ENCODE measurements at regions not wholly inside any gene's neighbourhood (a gene's known extent, or its start where the extent isn't known, plus 50 kb on each side); places are given as distances from the start of the nearest gene placed in this dataset.

DNA sequence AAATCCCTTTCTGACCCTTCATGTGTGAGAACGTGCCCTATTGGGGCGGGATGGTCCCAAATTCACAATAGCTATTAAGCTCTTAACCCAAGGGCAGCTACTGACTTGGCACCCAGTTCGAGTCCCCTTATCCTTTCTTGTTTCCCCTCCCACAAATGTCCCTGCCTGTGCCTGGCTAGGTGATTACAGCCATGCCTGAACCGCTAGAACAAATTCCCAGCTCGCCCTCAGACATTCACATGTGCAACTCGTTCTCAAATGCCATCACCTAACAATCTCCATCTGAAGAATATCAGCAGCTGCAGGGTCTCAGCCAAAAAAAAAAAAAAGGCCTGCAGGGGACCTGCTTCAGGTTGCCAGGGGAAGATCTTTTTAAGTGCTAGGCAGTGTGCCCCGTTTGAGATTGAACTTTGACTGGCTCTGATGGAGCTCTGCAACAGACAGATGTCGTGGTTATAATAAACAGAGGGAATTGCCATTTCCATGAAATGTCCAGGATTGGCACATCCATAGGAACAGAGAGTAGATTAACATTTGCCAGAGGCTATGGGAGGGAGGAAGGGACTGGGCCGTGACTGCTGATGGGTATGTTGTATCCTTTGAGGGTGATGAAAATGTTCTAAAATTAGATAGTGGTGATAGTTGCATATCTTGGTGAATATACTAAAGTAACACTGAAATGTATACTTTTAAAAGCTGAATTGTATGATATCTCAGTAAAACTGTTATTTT, 347.2 kb upstream of the WWC1 start:
- TF ChIP-seq CTCF (IDR thresholded peaks at IDR 0.05; ENCODE audit: extremely low read depth in 1 of 2, insufficient read depth in 1 of 2, low read depth in 1 of 2, low read length in 2 of 2) (no peak), MYC (IDR thresholded peaks at IDR 0.05; ENCODE audit: low read depth, low read length) (no peak), POLR2AphosphoS5 (IDR thresholded peaks at IDR 0.05; ENCODE audit: insufficient read depth, low read depth, low read length) (no peak), POLR2A (IDR thresholded peaks at IDR 0.05; ENCODE audit: low read depth, low read length) (no peak)

Data from endothelial cell of umbilical vein (primary cell).